ENCODE measurements at regions not wholly inside any gene's neighbourhood (a gene's known extent, or its start where the extent isn't known, plus 50 kb on each side); places are given as distances from the start of the nearest gene placed in this dataset.

DNA sequence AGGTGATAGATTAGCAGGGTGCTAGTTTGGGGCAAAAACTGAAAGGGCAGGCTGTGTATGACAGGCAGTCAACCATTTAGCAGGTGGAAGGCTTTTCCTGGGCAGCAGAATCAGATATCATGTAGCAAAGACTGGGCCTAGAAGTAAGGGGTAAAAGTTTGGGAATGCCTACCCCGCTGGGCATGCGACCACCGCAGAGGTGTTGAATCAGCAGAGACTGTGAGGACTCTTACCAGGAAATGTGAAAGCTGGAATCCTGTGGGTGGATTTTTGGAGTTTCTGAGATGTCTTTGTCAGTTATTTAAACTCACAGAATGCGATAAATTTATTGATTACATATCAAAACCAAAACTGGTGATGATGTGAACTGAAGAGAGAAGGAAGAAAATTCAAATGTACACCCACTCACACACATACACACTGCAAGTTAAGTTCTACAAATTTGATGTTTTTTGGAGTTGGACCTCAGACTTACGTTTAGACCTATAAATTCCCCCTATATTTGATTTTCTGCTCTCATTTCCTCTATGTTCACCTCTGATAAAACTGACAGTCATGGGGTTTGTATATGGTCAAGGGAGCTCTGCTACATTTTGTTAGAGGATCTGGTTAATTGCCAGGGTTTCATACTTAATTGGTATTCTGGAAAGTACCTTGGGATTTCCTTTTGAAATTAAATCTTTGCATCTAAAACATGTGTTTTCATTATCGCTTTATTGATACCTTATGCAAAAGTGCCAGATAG is 333.6 kb downstream of the CSNK1G3 start:
- DNase-seq = no peak

- DNase-seq = no peak
These were observed 332.9 kb downstream of the CSNK1G3 start for GRCh38 chr5:123844873-123845272.

- DNase-seq = no peak
These were observed 323.4 kb downstream of the CSNK1G3 start for GRCh38 chr5:123835421-123835820.

- DNase-seq = no peak
These were observed 318.6 kb downstream of the CSNK1G3 start for GRCh38 chr5:123830575-123830974.

GRCh38 chr5:123827811-123828210 is 315.8 kb downstream of the CSNK1G3 start:
- no peak for DNase-seq

- no peak for DNase-seq
These were observed 307.9 kb downstream of the CSNK1G3 start for GRCh38 chr5:123819833-123820232.

DNA sequence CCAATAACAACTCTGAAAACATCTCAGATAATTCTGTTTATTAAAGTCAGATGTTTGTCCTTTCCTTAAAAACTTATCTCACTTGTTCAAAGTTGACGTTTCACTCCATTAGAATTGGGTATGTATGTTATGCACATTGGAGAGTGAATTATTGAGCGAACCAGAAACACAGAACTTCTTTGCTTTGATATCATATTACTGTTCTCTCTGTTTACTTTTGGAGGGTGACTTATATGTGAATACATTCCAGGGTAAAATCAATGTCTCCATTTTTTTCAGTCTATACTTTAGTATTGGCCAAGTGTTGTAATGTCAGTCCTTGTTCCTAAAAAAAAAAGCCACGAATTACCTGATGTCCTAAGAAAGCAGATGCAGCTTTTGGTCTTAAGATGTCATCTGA is 307.4 kb downstream of the CSNK1G3 start:
- DNase-seq = no peak

DNA sequence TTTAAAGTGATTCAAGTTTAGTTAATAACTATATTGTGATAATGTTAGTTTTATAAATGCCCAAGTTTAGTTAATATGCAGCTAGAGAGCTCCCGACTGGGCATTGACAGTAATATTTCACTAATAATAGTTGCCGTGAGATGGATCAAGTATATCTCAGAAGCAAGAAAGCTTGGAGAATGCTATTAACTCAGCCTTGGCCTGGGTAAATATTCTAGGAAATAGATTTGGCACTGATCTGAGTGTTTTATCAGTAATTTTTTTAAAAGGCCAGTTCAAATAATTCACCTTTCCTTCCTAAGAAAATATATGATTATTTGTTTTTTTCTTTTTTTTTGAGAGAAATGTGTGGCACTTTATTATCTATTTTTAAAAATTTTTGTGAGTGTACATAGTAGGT is 305.3 kb downstream of the CSNK1G3 start:
- DNase-seq = no peak

DNA sequence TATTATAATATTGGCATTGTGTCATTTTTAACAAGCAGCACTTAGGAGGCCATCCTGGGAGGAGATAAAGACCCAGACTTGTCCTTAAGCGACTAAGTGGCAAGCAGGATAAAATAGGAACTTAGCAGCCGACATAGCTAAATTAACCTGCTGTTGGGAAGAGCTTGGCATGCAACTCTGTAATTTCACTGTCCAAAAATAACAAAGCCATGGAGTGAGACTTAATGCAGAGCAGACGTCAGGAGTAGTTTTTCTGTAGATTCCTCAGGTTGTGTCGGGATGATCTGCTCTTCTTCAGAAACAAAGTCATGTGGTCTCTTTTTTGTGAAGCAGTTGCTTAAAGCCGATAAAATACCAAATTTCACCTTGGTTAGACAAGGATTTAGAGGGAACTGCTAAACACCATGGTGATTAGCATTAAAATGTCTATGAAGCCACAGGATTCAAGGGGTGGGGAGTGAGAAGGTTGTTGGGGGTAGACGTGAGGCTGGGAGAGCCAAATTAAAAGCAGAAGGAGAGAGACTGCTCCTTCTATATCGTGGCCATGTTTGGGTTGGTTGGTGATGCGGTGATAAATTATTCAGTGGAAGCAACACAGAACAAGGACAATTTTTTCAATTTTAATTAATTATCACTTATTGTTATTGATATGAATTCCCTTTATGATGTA is 303.0 kb downstream of the CSNK1G3 start:
- no peak for DNase-seq

DNA sequence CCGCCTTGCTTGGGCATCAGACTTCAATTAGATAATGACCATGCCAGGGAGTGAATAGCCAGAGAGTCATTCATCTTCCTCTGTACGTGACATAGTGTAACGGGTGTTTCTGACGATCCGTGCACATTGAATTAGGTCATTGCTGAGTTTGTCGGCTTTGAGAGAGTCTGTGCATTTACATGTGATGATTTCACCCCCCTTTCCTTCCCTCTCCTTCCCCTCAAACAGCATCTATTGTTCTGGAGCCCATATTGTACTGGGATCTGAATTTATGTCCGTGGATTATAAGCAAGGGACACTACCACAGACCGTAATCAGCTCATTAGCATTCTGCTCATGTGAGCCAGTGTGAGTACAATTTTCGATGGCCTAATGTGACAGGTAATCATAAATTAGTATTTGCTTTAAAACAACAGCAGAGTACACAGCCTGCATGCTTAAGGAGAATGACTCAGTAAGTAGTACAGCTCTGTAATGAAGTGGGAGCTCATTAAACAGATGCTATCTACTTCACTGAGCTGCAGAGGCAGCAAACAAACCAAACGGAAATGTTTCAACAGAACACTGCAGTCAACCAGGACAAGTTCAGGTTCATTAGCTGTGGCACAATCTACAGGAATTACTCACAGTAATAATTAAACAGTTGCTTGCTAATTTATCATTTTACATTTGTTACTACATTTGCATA is 302.1 kb downstream of the CSNK1G3 start:
- DNase-seq = peak; percentile 55

DNA sequence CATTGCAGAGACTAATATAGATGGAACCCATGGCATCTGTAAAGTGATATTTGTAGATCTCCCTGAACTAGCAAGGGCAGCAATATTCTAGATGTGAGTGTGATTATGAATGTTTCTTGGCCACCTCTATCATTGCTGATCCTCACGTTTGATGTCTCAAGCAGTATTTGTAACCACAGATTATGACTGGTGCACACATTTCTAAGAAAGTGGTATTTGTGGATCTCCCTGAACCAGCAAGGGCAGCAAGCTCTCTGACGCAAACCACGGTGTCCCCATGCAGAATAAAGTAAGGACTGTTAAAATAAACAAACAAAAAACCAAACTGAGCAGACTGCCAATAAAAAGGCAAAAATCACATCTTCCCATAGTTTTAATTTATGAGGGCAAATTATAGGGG is 301.3 kb downstream of the CSNK1G3 start:
- DNase-seq = no peak

GRCh38 chr5:123811831-123812230 is 299.9 kb downstream of the CSNK1G3 start:
- peak; percentile 35 for DNase-seq

DNA sequence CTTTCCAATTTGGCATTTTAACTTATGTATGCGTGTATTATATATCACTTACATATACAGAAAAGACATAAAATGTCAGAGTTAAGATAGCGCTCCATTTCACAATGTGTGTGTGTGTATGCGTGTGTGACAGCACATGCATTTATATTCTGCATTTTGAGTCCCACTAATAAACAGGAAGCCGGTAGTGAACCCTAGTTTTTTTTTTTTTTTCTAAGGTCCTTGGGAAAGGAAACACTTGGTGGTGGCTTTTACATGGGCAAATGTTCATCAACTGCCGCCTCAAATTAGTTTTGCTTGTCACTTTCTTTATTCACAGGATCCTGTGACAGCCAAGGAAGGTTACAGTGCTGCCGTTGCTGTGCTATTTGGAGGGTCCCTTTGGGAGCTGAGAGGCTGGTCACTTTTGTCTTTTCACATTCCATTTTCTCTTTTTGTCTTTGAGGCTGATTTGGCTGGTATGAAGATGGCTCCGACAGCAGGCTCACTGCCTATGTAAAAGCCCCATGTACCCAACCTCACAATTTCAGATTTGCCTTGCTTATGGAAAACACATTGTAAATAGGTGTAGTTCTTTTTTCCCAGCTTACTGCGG is 298.9 kb downstream of the CSNK1G3 start:
- no peak for DNase-seq

GRCh38 chr5:123810253-123810652 is 298.3 kb downstream of the CSNK1G3 start:
- no peak for DNase-seq

DNA sequence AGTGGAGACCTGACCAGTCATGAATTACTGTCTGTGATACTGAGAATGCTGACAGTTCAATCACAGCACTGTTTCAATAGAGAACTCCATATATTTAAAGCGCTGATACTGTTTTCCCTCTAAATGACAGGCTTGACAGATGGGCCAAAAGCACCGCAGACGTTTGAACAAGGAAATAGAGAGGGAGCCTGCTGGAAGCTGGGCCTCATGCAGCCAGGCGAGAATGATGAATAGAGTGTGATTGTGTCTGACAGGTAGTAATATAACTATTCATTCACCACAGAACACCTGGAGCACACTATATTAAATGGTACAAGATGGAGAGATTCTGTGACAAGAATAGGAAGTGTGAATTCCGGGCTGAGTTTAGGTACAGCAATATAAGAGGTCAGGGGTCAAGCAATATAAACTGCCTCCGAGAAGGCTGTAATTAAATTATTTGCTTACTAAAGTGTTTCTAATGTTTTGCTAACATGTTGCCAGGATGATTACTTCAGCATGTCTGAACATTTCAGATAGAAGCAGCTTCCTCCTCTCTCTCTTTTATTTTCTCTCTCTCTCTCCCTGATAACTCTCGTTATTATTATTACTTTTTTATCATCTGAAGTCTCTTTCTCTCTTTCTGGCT is 297.7 kb downstream of the CSNK1G3 start:
- DNase-seq = peak; percentile 89

GRCh38 chr5:123808461-123809380 is 296.7 kb downstream of the CSNK1G3 start:
- no peak for DNase-seq

- peak; percentile 47 for DNase-seq
These were observed 295.4 kb downstream of the CSNK1G3 start for GRCh38 chr5:123807177-123807945.

DNA sequence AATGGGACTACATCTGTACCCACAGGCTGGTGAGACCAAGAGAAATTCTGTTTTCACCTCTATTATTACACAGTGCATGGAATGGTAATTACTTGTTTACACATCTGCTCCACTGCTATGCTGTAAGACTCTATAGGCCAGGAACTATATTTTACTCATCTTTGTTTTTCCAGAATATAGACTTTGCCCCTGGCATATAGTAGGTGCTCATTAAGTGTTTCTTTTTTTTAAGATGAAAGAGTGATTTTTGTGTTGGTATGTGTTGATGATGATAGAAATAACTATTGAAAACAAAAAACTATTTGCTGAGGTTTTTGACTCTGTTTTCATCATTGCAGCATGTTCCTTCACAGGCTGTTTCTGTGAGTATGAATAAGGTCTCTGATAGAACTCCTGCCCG is 294.7 kb downstream of the CSNK1G3 start:
- DNase-seq = no peak

DNA sequence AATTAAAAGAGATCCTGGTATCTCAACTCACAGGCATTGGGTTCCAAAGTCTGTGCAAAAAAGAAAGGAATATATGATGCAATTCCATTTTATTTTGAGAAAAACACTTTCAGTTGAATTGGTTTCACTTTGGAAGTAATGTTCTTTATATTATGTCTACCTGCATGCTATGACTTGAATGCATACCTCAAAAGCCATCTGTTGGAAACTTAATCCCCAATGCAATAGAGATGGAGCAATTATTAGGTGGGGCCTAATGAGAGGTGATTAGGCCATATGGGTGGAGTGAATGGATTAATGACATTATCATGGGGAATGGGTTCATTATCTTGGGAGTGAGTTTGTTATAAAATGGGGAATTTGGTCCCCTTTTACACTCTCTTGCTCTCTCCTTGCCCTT is 293.3 kb downstream of the CSNK1G3 start:
- DNase-seq = no peak

- no peak for DNase-seq
These were observed 291.4 kb downstream of the CSNK1G3 start for GRCh38 chr5:123803359-123803758.

DNA sequence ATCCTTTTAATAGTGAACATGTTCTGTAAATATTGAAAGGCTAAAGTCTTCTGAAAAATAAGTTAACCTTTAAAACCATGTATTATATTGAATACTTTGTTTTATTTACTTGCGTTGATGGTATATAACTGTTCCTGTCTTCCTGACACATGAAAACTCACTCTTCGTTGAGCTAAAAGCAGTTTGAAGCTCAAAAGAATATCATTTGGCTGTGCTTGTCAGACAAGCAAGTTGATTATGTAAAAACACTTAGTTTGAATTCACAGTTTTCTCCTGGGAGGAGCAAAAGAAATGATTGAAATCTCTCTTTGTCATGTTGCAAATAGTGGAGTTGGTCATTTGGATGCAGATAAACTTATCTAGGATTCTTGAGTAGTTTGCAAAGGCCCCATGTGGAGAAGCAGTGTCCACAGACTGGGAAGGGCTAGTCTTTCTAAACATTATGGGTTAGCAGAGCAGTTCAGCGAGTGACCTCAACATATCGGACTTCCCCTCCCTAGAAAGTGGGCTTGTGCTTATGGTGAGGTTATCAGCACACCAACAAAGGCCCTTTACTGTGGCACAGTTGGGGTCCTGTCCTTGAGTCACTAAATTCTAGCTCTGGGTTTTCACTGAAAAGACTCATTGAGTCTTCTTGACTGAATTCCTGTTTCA is 290.4 kb downstream of the CSNK1G3 start:
- DNase-seq = no peak

Measured in NCI-H526 treated with DMSO at 0.1 percent for 48 hours (cell line).